ENCODE measurements at regions not wholly inside any gene's neighbourhood (a gene's known extent, or its start where the extent isn't known, plus 50 kb on each side); places are given as distances from the start of the nearest gene placed in this dataset.
"Not testable (repeated sequence)": the region's sequence is repeated elsewhere in the genome, so short reads cannot be mapped to it uniquely, and the experiment has no call there.

GRCh38 chr1:228611707-228612106, 123.6 kb upstream of the RHOU start:
- H3K4me3 ChIP-seq (ENCODE audit: low read depth, low read length); H3K9me3 ChIP-seq (ENCODE audit: control insufficient read depth, insufficient read depth, low read depth, low read length); POLR2A ChIA-PET; CTCF ChIA-PET; H3K27ac ChIP-seq (ENCODE audit: extremely low read depth, low read depth, low read length); H3K36me3 ChIP-seq (ENCODE audit: control insufficient read depth in 2 of 2, insufficient read depth in 1 of 2, low read length in 2 of 2); H3K4me1 ChIP-seq (ENCODE audit: control insufficient read depth, insufficient read depth, low read length): not testable (repeated sequence)

GRCh38 chr1:228622002-228622716, 113.1 kb upstream of the RHOU start:
- H3K4me3 ChIP-seq (ENCODE audit: low read depth, low read length); H3K4me1 ChIP-seq (ENCODE audit: control insufficient read depth, insufficient read depth, low read length); H3K27ac ChIP-seq (ENCODE audit: extremely low read depth, low read depth, low read length); CTCF ChIA-PET; H3K36me3 ChIP-seq (ENCODE audit: control insufficient read depth in 2 of 2, insufficient read depth in 1 of 2, low read length in 2 of 2); H3K9me3 ChIP-seq (ENCODE audit: control insufficient read depth, insufficient read depth, low read depth, low read length); POLR2A ChIA-PET: not testable (repeated sequence)

GRCh38 chr1:228626481-228626880, 108.8 kb upstream of the RHOU start:
- H3K36me3 ChIP-seq (ENCODE audit: control insufficient read depth in 2 of 2, insufficient read depth in 1 of 2, low read length in 2 of 2); CTCF ChIA-PET; H3K4me1 ChIP-seq (ENCODE audit: control insufficient read depth, insufficient read depth, low read length); H3K4me3 ChIP-seq (ENCODE audit: low read depth, low read length); H3K27ac ChIP-seq (ENCODE audit: extremely low read depth, low read depth, low read length); POLR2A ChIA-PET; H3K9me3 ChIP-seq (ENCODE audit: control insufficient read depth, insufficient read depth, low read depth, low read length): not testable (repeated sequence)

GRCh38 chr1:228632858-228633257, 102.4 kb upstream of the RHOU start:
- H3K27ac ChIP-seq (ENCODE audit: extremely low read depth, low read depth, low read length); H3K4me1 ChIP-seq (ENCODE audit: control insufficient read depth, insufficient read depth, low read length); CTCF ChIA-PET; POLR2A ChIA-PET; H3K36me3 ChIP-seq (ENCODE audit: control insufficient read depth in 2 of 2, insufficient read depth in 1 of 2, low read length in 2 of 2); H3K9me3 ChIP-seq (ENCODE audit: control insufficient read depth, insufficient read depth, low read depth, low read length); H3K4me3 ChIP-seq (ENCODE audit: low read depth, low read length): not testable (repeated sequence)

DNA sequence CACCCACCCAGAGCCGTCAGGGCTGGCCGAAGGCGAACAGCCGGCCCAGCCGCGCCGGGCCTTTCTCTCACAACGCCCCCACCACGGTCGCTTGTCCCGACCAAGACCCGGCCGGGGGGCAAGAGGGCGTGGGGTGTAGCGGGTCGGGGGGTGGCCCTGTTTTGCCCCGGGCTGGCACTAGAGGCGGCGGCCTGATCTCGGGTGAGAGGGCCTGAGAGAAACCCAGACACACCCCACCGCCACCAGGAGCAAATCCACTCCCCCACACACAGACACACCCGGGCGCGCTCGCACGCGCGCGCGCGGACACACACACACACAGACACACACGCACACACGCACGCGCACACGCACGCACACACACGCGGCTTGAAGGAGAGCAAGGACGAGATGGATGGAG, 100.0 kb upstream of the RHOU start:
- H3K4me3 ChIP-seq (ENCODE audit: low read depth, low read length); CTCF ChIA-PET; H3K36me3 ChIP-seq (ENCODE audit: control insufficient read depth in 2 of 2, insufficient read depth in 1 of 2, low read length in 2 of 2); H3K4me1 ChIP-seq (ENCODE audit: control insufficient read depth, insufficient read depth, low read length); POLR2A ChIA-PET; H3K27ac ChIP-seq (ENCODE audit: extremely low read depth, low read depth, low read length); H3K9me3 ChIP-seq (ENCODE audit: control insufficient read depth, insufficient read depth, low read depth, low read length): not testable (repeated sequence)

- POLR2A ChIA-PET; H3K27ac ChIP-seq (ENCODE audit: extremely low read depth, low read depth, low read length); H3K9me3 ChIP-seq (ENCODE audit: control insufficient read depth, insufficient read depth, low read depth, low read length); H3K4me1 ChIP-seq (ENCODE audit: control insufficient read depth, insufficient read depth, low read length); H3K36me3 ChIP-seq (ENCODE audit: control insufficient read depth in 2 of 2, insufficient read depth in 1 of 2, low read length in 2 of 2); CTCF ChIA-PET; H3K4me3 ChIP-seq (ENCODE audit: low read depth, low read length): not testable (repeated sequence)
These were observed 97.8 kb upstream of the RHOU start for GRCh38 chr1:228637529-228637928.

GRCh38 chr1:228646717-228647522, 88.4 kb upstream of the RHOU start:
- H3K36me3 ChIP-seq (ENCODE audit: control insufficient read depth in 2 of 2, insufficient read depth in 1 of 2, low read length in 2 of 2), result peaks cover 0 to 7% of the 10 kb centered on the region in 2 experiments; a peak in 1 of 3 replicates
- peaks cover 3% of the 10 kb centered on the region; the same call in 1 of the 2 replicates for H3K4me1 ChIP-seq (ENCODE audit: control insufficient read depth, insufficient read depth, low read length)
- CTCF ChIA-PET, result no interaction called here
- H3K9me3 ChIP-seq (ENCODE audit: control insufficient read depth, insufficient read depth, low read depth, low read length), result no peaks in the 10 kb centered on the region
- POLR2A ChIA-PET, result no interaction called here
- peak overlapping the region; percentile 79; the same call in 1 of the 2 replicates for H3K27ac ChIP-seq (ENCODE audit: extremely low read depth, low read depth, low read length)
- H3K4me3 ChIP-seq (ENCODE audit: low read depth, low read length), result no peak overlapping the region
- TF ChIP-seq ZNF341 (tag by site-specific recombination; IDR thresholded peaks at IDR 0.05; ENCODE audit: low read depth), result no peak
- TF ChIP-seq KLF8 (tag by site-specific recombination; IDR thresholded peaks at IDR 0.05), result peak; percentile 76
- TF ChIP-seq ZNF548 (tag by site-specific recombination; IDR thresholded peaks at IDR 0.05), result no peak
- peak; percentile 56 for TF ChIP-seq KLF1 (tag by site-specific recombination; IDR thresholded peaks at IDR 0.05)
- TF ChIP-seq KLF10 (tag by site-specific recombination; IDR thresholded peaks at IDR 0.05), result no peak
- TF ChIP-seq ZNF280D (tag by site-specific recombination; IDR thresholded peaks at IDR 0.05), result no peak
- TF ChIP-seq ZNF596 (tag by site-specific recombination; IDR thresholded peaks at IDR 0.05), result peak; percentile 90
- no peak for TF ChIP-seq ZNF664 (tag by site-specific recombination; IDR thresholded peaks at IDR 0.05)
- no peak for TF ChIP-seq MZF1 (tag by site-specific recombination; IDR thresholded peaks at IDR 0.05; ENCODE audit: borderline replicate concordance)
- TF ChIP-seq ZNF133 (tag by site-specific recombination; IDR thresholded peaks at IDR 0.05), result peak; percentile 65
- 0 out of 2 replicates have a peak, but pooled peaks have one; percentile 27 for TF ChIP-seq CTCF (tag by site-specific recombination; IDR thresholded peaks at IDR 0.05)
